GM12891 (cell line): ENCODE measurements at regions not wholly inside any gene's neighbourhood (a gene's known extent, or its start where the extent isn't known, plus 50 kb on each side); places are given as distances from the start of the nearest gene placed in this dataset.

Source experiments
- PAX5 ChIP-seq: IDR thresholded peaks from 2 replicates; pipeline ENCODE4 v1.6.1; 2011; ENCODE audit warnings: low read length, moderate library complexity, mild to moderate bottlenecking; ENCODE audit not compliant: insufficient read depth, severe bottlenecking
- POLR2AphosphoS5 ChIP-seq: IDR thresholded peaks from 2 replicates; pipeline ENCODE4 v1.6.1; 2011; ENCODE audit warnings: low read depth, low read length, control low read depth
- SPI1 ChIP-seq: IDR thresholded peaks from 2 replicates; pipeline ENCODE4 v1.6.1; 2011; ENCODE audit warnings: low read depth, low read length, control low read depth

- TF ChIP-seq POLR2AphosphoS5 (no peak), SPI1 (no peak), PAX5 (no peak)
Measured at GRCh38 chr1:68570871-68571270, 74.0 kb upstream of the DEPDC1 start.
